SJCRH30 (cell line): ENCODE measurements at regions not wholly inside any gene's neighbourhood (a gene's known extent, or its start where the extent isn't known, plus 50 kb on each side); places are given as distances from the start of the nearest gene placed in this dataset.

Source experiments
- DNase-seq, 2 experiments: peaks; one replicate each; pipeline ENCODE4 v3.0.0-alpha.2; 2015 to 2020
- H3K27ac ChIP-seq: fragments of 250-450 bp; sonication (Bioruptor Pico); 2 replicates; pipeline ENCODE4 v1.5.1; 2020; ENCODE audit warnings: mild to moderate bottlenecking, moderate library complexity
- H3K27me3 ChIP-seq: fragments of 250-450 bp; sonication (Bioruptor Pico); 2 replicates; pipeline ENCODE4 v1.5.1; 2020; ENCODE audit warnings: mild to moderate bottlenecking, moderate library complexity
- H3K36me3 ChIP-seq: fragments of 250-450 bp; sonication (Bioruptor Pico); 2 replicates; pipeline ENCODE4 v1.5.1; 2020; ENCODE audit warnings: mild to moderate bottlenecking, moderate library complexity
- H3K4me1 ChIP-seq: fragments of 250-450 bp; sonication (Bioruptor Pico); 2 replicates; pipeline ENCODE4 v1.5.1; 2020; ENCODE audit warnings: mild to moderate bottlenecking, moderate library complexity
- H3K4me3 ChIP-seq: fragments of 250-450 bp; sonication (Bioruptor Pico); 2 replicates; pipeline ENCODE4 v1.5.1; 2020; ENCODE audit warnings: mild to moderate bottlenecking, moderate library complexity
- H3K9me3 ChIP-seq: fragments of 250-450 bp; sonication (Bioruptor Pico); replicated peaks from 2 replicates; pipeline ENCODE4 v1.5.1; 2020; ENCODE audit warnings: mild to moderate bottlenecking, moderate library complexity

DNA sequence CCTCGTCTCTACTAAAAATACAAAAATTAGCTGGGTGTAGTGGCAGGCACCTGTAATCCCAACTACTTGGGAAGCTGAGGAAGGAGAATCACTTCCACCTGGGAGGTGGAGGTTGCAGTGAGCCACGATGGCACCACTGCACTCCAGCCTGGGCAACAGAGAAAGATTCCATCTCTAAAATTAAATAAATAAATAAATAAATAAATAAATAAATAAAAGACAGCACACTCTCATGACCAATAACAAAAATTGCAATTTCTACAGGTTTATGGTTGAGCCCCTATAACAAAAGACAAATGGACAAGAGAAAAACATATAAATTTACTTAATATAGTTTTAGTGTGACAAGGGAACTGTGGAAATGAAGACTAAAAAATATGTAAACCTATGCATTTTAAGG lies 384.1 kb downstream of the CDH19 start:
- Histone ChIP-seq H3K27me3 (no peaks in the 10 kb centered on the region), H3K27ac (no peak overlapping the region), H3K4me3 (no peak overlapping the region), H3K9me3 (no peaks in the 10 kb centered on the region), H3K4me1 (no peaks in the 10 kb centered on the region), H3K36me3 (no peaks in the 10 kb centered on the region)
- DNase-seq = no peak

DNA sequence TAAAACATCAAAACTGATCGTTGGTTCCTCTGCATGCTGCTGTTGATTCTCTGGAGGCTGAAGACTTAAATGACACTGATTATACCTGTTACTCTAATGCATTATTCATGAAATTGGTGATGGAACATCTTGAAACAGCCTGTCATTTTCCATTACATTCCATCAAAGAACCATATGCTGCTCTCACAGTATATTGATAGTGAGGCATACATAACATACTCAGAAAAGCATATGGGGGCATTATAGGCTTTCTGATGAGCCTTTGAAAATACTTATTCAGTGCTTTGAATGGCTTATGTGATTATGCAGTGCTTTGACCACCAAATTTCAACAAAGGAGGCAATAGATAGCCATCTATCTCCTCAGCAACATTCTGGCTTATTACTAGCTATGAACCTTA lies 392.1 kb downstream of the CDH19 start:
- Histone ChIP-seq H3K4me3 (no peak overlapping the region), H3K4me1 (no peaks in the 10 kb centered on the region), H3K27me3 (no peaks in the 10 kb centered on the region), H3K9me3 (no peaks in the 10 kb centered on the region), H3K36me3 (no peaks in the 10 kb centered on the region), H3K27ac (no peak overlapping the region)
- no peak for DNase-seq

DNA sequence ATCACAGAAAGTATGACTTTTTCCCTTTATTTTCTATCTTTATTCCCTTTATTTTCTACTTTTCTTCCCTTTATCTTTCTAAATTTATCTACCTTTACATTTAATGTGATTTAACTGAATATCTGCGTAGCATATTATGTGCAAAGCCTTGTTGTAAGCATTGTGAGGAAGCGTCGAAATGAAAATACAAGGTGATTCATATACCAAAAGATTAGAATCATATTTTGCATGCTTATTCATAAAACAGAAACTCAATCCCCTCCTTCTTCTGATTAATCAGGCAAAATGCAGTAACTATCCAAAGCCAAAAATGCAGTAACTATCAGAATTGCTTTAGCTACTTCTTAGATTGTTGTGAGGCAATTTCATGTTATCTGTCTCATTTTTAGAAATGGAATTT lies 393.0 kb downstream of the CDH19 start:
- no peak for DNase-seq
- H3K9me3 ChIP-seq = no peaks in the 10 kb centered on the region

DNA sequence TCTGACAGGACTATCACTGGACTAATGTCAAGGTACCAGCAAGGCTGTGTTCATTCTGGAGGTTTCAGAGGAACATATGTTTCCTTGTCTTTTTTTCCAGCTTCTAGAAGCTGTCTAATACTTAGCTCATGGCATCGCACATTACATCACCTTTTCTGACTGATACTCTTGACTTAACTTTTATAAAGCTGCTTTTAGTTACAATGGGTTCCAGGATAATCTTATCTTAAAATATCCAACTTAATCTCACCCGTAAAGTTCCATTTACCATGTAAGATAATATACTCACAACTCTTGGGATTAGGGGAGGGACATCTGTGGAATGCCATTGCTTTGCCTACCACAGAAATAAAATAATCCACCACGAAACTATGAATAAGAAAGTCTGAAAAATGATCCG lies 394.2 kb downstream of the CDH19 start:
- no peaks in the 10 kb centered on the region for H3K27me3 ChIP-seq
- H3K4me3 ChIP-seq = no peak overlapping the region
- H3K27ac ChIP-seq = no peak overlapping the region
- H3K4me1 ChIP-seq = no peaks in the 10 kb centered on the region
- no peaks in the 10 kb centered on the region for H3K9me3 ChIP-seq
- no peaks in the 10 kb centered on the region for H3K36me3 ChIP-seq
- DNase-seq = peak; percentile 14 to 55

More for the DNA sequence above, 393.0 kb downstream of the CDH19 start:
- Histone ChIP-seq H3K27me3 (no peaks in the 10 kb centered on the region), H3K4me1 (no peaks in the 10 kb centered on the region), H3K4me3 (no peak overlapping the region), H3K36me3 (no peaks in the 10 kb centered on the region), H3K27ac (no peak overlapping the region)

DNA sequence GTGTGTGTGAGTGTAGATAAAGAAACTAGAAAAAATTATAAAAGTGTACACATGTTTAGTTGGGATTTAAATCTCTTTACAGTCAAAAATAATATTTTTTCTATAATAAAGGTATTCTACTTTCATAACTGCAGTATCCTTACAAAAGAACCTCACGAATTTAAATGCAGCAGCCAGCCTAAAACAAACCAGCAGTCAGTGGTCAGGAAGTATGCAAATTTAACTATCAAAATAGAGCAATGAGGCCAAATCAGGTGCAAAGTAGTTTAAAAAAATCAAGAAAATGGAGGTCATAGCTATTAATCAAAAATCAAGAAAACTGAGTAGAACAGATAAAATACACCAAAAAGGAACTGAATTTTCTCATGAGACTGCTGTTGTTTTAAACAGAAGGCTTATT lies 407.1 kb downstream of the CDH19 start:
- H3K27me3 ChIP-seq = no peaks in the 10 kb centered on the region
- no peak overlapping the region for H3K4me3 ChIP-seq
- no peak overlapping the region for H3K27ac ChIP-seq
- H3K36me3 ChIP-seq = no peaks in the 10 kb centered on the region
- H3K9me3 ChIP-seq = no peaks in the 10 kb centered on the region; the same call in 1 of the 2 replicates
- H3K4me1 ChIP-seq = no peaks in the 10 kb centered on the region
- no peak for DNase-seq

DNA sequence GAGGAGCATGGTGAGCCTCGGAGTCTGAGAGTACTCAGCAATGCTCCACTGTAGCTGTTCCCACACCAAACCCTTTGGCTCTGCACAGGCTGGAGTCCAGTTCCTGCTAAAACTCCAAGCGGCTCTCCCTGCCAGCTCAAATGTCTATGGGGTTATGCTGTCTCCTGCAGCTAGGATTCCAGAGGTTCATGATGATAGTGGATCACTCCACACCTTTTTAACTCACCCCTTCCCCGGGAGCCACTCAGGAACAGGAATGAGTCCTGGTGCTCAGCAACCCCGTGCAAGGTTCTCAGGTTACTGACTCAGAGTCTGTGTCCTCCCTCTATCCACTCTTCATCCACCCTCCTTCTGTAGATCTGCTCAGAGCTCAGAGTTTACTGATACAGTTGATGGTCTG lies 410.0 kb downstream of the CDH19 start:
- no peaks in the 10 kb centered on the region for H3K9me3 ChIP-seq
- H3K27me3 ChIP-seq = no peaks in the 10 kb centered on the region
- H3K36me3 ChIP-seq = no peaks in the 10 kb centered on the region
- no peak for DNase-seq
- no peak overlapping the region for H3K4me3 ChIP-seq
- H3K4me1 ChIP-seq = no peaks in the 10 kb centered on the region
- H3K27ac ChIP-seq = no peak overlapping the region

DNA sequence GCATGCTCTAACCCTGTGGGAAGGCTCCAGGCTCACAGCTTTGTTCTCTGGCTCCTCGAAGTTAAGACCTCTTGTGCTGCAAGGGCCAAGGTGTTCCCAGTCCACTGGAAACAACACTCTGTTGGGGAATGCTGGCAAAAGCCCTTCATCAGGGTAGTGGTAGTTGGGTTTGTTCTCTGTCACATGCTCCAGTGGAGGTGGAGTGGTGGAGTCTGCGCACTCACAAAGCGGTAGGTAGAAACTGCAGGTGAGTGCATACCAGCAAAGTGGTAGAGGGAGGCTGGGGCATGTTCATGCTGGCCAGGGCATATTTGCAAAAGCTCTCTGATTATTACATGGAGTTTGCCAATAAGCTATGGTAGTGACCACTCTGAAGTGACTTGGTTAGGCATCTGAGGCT lies 410.5 kb downstream of the CDH19 start:
- H3K27me3 ChIP-seq = no peaks in the 10 kb centered on the region
- H3K27ac ChIP-seq = no peak overlapping the region
- no peaks in the 10 kb centered on the region for H3K4me1 ChIP-seq
- H3K9me3 ChIP-seq = no peaks in the 10 kb centered on the region
- no peak for DNase-seq
- H3K36me3 ChIP-seq = no peaks in the 10 kb centered on the region
- H3K4me3 ChIP-seq = no peak overlapping the region

DNA sequence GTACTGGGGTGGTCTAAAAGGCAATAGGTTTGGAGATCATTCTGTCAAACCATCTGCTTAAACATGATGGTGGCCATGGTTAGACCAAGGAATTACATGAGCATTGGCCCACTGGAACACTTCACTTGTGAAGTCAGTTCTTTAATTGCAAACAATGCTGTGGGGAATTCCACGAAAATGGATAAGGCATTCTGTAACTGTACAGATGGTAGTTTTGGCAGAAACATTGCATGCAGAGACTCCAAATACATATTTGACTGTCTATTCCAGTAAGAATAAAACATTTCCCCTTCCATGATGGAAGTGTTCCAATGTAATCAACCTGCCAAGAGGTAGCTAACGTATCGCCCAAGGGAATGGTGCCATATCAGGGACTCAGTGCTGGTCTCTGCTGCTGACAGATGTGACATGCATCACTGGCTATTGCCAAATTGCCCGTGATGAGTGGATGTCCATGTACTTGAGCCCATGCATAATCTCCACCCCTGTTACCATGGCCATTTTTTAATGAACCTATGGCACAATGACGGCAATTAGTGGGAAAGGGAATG lies 417.9 kb downstream of the CDH7 start:
- Histone ChIP-seq H3K4me1 (no peaks in the 10 kb centered on the region), H3K9me3 (no peaks in the 10 kb centered on the region), H3K36me3 (no peaks in the 10 kb centered on the region), H3K4me3 (no peak overlapping the region), H3K27ac (no peak overlapping the region), H3K27me3 (no peaks in the 10 kb centered on the region)
- no peak for DNase-seq

DNA sequence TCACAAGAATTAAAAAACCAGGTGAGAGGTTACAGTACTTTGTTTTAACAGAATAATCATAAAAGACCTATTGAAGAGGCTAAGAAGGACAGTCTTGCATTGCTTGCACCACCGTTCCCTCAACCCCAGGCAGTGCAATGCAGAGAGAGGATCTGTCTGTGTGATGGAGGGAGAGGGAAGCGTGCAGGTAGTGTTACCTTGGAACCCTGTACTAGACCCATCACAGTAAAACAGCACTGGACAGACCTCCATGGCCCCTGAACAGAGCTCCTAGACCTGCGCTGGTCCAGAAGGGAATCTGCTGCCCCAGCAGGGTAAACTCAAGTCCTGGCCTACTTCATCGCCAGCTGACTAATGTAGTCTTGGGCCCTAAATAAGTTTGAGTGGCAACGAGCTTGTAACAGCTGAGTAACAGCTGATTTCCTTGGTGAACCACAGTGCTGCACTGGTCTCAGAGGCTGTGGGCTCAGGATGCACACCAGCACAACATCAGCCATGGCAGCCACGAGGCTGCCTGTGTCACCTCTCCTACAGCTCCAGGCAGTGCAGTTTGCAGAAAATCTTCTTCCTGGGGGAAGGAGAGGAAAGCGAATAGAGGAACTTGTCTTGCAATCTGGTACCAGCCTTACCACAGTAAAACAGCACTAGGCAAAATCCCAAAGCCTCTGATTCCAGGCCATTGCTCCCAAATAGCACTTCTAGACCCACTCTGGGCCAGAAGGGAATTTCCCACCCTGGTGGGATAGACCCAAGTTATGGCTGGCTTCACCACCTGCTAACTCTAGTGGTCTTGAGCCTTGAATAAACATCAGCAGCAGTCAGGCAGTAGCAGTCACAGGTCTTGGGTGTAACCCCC lies 417.2 kb downstream of the CDH7 start:
- Histone ChIP-seq H3K27ac (no peak overlapping the region), H3K4me3 (no peak overlapping the region), H3K27me3 (no peaks in the 10 kb centered on the region), H3K36me3 (no peaks in the 10 kb centered on the region), H3K4me1 (no peaks in the 10 kb centered on the region), H3K9me3 (no peaks in the 10 kb centered on the region)
- peak in 1 of 2 experiments; percentile 7 for DNase-seq

DNA sequence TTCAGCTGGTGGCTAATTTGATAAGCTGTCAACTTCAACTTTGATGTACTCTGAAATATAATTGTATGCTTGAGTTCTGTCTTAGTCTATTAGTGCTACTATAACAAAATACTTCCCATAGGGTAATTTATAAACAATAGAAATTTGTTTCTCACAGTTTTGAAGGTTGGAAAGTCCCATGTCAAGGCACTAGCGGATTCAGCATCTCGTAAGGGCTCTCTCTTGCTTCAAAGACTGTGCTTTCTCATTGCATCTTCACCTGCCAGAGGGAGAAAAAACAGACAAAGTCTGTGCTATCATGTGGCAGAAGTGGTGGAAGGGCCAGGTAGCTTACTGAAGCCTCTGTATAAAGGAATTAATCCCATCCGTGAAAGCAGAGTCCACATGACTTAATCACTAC lies 409.2 kb downstream of the CDH7 start:
- Histone ChIP-seq H3K27me3 (no peaks in the 10 kb centered on the region), H3K4me1 (peaks cover 45% of the 10 kb centered on the region), H3K4me3 (peak overlapping the region; percentile 46), H3K36me3 (no peaks in the 10 kb centered on the region), H3K27ac (peak overlapping the region; percentile 90), H3K9me3 (no peaks in the 10 kb centered on the region; the same call in 1 of the 2 replicates)
- peak in 1 of 2 experiments; percentile 46 for DNase-seq

DNA sequence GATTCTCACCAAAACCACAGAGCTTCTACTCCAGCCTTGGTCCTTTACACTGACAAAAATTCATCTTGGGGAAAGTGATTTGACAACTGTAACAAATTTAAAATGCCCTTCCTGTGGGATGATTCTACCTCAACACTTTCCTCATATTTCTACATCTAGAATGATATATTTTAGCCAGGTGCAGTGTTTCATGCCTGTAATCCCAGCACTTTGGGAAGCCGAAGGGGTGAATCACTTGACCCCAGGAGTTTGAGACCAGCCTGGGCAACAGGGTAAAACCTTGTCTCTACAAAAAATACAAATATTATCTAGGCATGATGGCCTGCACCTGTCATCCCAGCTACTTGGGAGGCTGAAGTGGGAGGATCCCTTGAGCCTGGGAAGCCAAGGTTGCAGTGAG lies 408.6 kb downstream of the CDH7 start:
- peak overlapping the region; percentile 90 for H3K27ac ChIP-seq
- peak overlapping the region; percentile 46 for H3K4me3 ChIP-seq
- no peaks in the 10 kb centered on the region for H3K27me3 ChIP-seq
- no peaks in the 10 kb centered on the region for H3K36me3 ChIP-seq
- H3K4me1 ChIP-seq = peaks cover 45% of the 10 kb centered on the region
- DNase-seq = peak; percentile 86 to 91
- no peaks in the 10 kb centered on the region; the same call in 1 of the 2 replicates for H3K9me3 ChIP-seq

DNA sequence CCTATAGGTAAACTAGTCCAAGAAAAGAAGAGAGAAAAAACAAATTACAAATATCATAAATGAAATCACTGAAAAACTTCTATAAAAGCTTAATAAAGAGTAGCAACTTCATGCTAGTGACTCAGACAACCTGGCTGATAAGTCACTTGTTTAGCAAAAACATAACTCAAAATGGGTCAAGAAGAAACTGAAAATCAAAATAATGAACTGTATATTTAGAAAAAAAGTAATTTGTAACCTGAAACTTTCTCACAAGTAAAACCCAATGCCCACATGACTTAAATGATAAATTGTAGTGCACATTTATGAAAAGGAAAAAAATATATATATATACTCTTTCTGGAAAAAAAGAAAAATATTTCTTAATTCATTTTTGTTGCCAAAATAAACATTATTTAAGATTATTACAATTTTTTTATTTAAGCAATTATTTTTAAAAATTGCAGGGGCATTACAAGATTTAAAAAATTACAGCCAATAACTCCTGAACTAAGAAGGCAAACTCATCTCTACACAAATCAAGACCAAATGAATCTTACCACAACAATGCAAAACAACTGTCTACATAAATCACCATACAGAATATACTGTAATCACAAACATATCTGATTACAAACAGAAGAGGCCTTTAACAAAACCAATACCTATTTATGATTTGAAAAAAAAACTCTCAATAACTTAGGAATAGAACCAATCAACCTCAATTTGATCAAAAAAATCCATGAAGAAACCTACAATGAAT lies 406.3 kb downstream of the CDH7 start:
- peak overlapping the region; percentile 90 for H3K27ac ChIP-seq

DNA sequence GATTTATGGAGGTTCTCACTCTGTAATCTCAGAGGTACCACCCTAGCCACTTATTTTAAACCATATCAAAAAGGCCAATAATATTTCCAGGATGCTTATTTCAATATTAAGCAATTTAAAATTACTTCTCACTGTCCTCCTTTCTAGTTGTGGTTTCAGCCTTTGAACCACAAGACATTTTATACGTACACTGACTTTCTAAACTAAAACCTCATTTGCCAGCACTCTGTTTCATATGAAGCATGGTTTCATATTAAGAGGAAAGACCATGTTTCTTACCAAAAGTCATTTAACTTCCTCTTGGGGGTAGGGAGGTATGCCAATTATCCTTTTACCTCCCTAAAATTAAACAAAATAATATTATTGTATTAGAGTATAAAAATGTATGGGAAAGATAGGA lies 399.8 kb downstream of the CDH7 start:
- no peak for DNase-seq
- Histone ChIP-seq H3K27me3 (no peaks in the 10 kb centered on the region), H3K27ac (no peak overlapping the region), H3K4me3 (no peak overlapping the region), H3K36me3 (no peaks in the 10 kb centered on the region), H3K9me3 (no peaks in the 10 kb centered on the region), H3K4me1 (no peaks in the 10 kb centered on the region)

More for the DNA sequence above, 406.3 kb downstream of the CDH7 start:
- peak in 1 of 2 experiments; percentile 9 for DNase-seq
- Histone ChIP-seq H3K4me3 (no peak overlapping the region), H3K9me3 (no peaks in the 10 kb centered on the region; the same call in 1 of the 2 replicates), H3K36me3 (no peaks in the 10 kb centered on the region), H3K4me1 (peaks cover 45% of the 10 kb centered on the region), H3K27me3 (no peaks in the 10 kb centered on the region)

DNA sequence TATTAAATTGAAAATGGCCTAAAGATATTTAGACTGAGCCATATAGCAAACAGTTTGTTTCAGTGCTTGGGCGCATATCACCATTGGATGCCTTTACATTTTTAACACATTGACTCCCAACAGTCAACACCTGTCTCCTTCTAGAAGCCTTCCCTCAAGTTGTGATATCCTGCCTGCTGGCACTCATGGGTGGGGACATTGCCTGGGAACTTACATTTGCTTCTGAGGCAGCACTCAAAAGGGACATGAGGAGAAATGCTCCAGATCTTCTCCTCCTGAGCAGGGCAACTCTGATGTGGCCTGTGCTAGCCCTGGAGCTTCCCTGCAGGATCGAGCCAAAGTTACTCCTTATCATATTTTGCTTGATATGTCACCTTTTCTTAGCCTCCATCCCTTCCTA lies 392.2 kb downstream of the CDH7 start:
- H3K36me3 ChIP-seq = no peaks in the 10 kb centered on the region
- no peak overlapping the region for H3K27ac ChIP-seq
- no peaks in the 10 kb centered on the region for H3K27me3 ChIP-seq

DNA sequence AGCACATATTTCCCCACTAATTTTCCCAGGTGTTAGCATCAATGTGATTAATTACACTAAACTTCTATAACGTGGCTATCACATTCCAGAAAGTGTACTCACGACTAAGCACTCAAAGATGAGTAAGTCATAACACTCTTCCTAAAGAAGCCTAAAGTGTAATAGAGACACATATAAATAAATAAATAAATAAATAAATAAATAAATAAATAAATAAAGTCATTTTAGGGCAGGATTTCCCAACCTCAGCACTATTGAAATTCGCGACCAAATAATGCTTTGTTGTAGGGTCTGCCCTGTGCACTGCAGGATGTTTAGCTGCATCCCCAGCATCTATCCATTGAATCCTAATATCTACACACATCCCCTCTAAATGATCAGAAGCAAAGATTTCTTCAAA lies 390.9 kb downstream of the CDH7 start:
- H3K27ac ChIP-seq = no peak overlapping the region
- DNase-seq = no peak
- H3K36me3 ChIP-seq = no peaks in the 10 kb centered on the region
- H3K4me1 ChIP-seq = no peaks in the 10 kb centered on the region; the same call in 1 of the 2 replicates
- H3K27me3 ChIP-seq = no peaks in the 10 kb centered on the region
- H3K9me3 ChIP-seq = no peaks in the 10 kb centered on the region
- no peak overlapping the region for H3K4me3 ChIP-seq

More for the DNA sequence above, 392.2 kb downstream of the CDH7 start:
- H3K4me3 ChIP-seq = no peak overlapping the region
- no peaks in the 10 kb centered on the region for H3K9me3 ChIP-seq
- peak in 1 of 2 experiments; percentile 9 for DNase-seq
- no peaks in the 10 kb centered on the region for H3K4me1 ChIP-seq
